CD14-positive monocyte (primary cell): ENCODE measurements at regions not wholly inside any gene's neighbourhood (a gene's known extent, or its start where the extent isn't known, plus 50 kb on each side); places are given as distances from the start of the nearest gene placed in this dataset.

ENCODE experiments used
- DNase-seq, 3 donors: peaks; one replicate each; pipeline ENCODE4 v3.0.0-alpha.2; 2011 to 2022
- H2AFZ ChIP-seq: 2 replicates; pipeline ENCODE4 v1.6.0; 2012; ENCODE audit warnings: mild to moderate bottlenecking, low read depth, low read length, inconsistent platforms; ENCODE audit not compliant: insufficient read depth, poor library complexity, severe bottlenecking
- H3K27ac ChIP-seq, 2 donors: 1 replicate in 1 of 2; 2 replicates in 1 of 2; pipeline ENCODE4 v1.5.1; 2012 to 2013; ENCODE audit warnings: low read length in 2 of 2, control low read depth in 1 of 2, inconsistent platforms in 1 of 2, low read depth in 1 of 2, mild to moderate bottlenecking in 1 of 2
- H3K27me3 ChIP-seq, 2 donors: one replicate each; pipeline versions ENCODE4 v1.6.0 to v1.6.1; 2011 to 2013; ENCODE audit warnings: low read length in 2 of 2; ENCODE audit not compliant: control insufficient read depth in 2 of 2, insufficient read depth in 2 of 2
- H3K36me3 ChIP-seq, 2 donors: replicated peaks in 1 of 2; 1 replicate in 1 of 2; 2 replicates in 1 of 2; pipeline versions ENCODE4 v1.5.1 to v1.6.1; 2012 to 2013; ENCODE audit warnings: low read length in 2 of 2, control low read depth in 1 of 2, inconsistent platforms in 1 of 2, mild to moderate bottlenecking in 1 of 2; ENCODE audit not compliant: insufficient read depth in 2 of 2, control insufficient read depth in 1 of 2
- H3K4me1 ChIP-seq, 2 donors: 1 replicate in 1 of 2; 2 replicates in 1 of 2; pipeline versions ENCODE4 v1.5.1 to v1.6.1; 2012 to 2013; ENCODE audit warnings: low read length in 2 of 2, control low read depth in 1 of 2, inconsistent platforms in 1 of 2, mild to moderate bottlenecking in 1 of 2, moderate library complexity in 1 of 2; ENCODE audit not compliant: insufficient read depth in 2 of 2, control insufficient read depth in 1 of 2
- H3K4me2 ChIP-seq: replicated peaks from 2 replicates; pipeline ENCODE3; 2012; ENCODE audit warnings: low read length, moderate library complexity, mild to moderate bottlenecking; ENCODE audit not compliant: poor library complexity, severe bottlenecking; ENCODE audit errors: extremely low read depth
- H3K4me3 ChIP-seq, 3 experiments: fragments of 200-600 bp in 1 of 3; sonication (generic) in 1 of 3; replicated peaks in 1 of 3; 1 replicate in 2 of 3; 2 replicates in 1 of 3; pipeline ENCODE4 v1.5.1; 2011 to 2013; ENCODE audit warnings: low read length in 3 of 3, mild to moderate bottlenecking in 3 of 3, control low read depth in 2 of 3, low read depth in 2 of 3, inconsistent platforms in 1 of 3, moderate library complexity in 1 of 3
- H3K79me2 ChIP-seq: 2 replicates; pipeline ENCODE4 v1.6.0; 2012; ENCODE audit warnings: mild to moderate bottlenecking, control low read depth, inconsistent platforms, low read length, moderate library complexity; ENCODE audit not compliant: insufficient read depth
- H3K9ac ChIP-seq: 2 replicates; pipeline ENCODE4 v1.6.0; 2017; ENCODE audit warnings: low read length, mild to moderate bottlenecking; ENCODE audit not compliant: insufficient read depth, poor library complexity, severe bottlenecking
- H3K9me3 ChIP-seq, 2 donors: replicated peaks in 1 of 2; 1 replicate in 1 of 2; 2 replicates in 1 of 2; pipeline versions ENCODE4 v1.5.1 to v1.6.1; 2012 to 2013; ENCODE audit warnings: low read length in 2 of 2, control low read depth in 1 of 2; ENCODE audit not compliant: control insufficient read depth in 1 of 2, insufficient read depth in 1 of 2
- H4K20me1 ChIP-seq: 2 replicates; pipeline ENCODE4 v1.6.0; 2012; ENCODE audit warnings: mild to moderate bottlenecking, low read length, control low read depth, moderate library complexity; ENCODE audit not compliant: insufficient read depth
- H3K27ac Mint-ChIP-seq, 7 donors: one replicate each; pipeline ENCODE4 v1.8.0; 2020; ENCODE audit warnings: mild to moderate bottlenecking in 7 of 7, mixed read lengths in 7 of 7, moderate library complexity in 6 of 7, inconsistent platforms in 2 of 7
- H3K27me3 Mint-ChIP-seq, 3 donors: one replicate each; pipeline ENCODE4 v1.8.0; 2021 to 2022; ENCODE audit warnings: low read depth in 3 of 3, mild to moderate bottlenecking in 3 of 3, mixed read lengths in 3 of 3, moderate library complexity in 3 of 3, inconsistent platforms in 1 of 3
- H3K36me3 Mint-ChIP-seq, 2 donors: one replicate each; pipeline ENCODE4 v1.8.0; 2020; ENCODE audit warnings: mixed read lengths in 2 of 2, inconsistent platforms in 1 of 2, mild to moderate bottlenecking in 1 of 2
- H3K4me1 Mint-ChIP-seq: one replicate; pipeline ENCODE4 v1.8.0; 2020; ENCODE audit warnings: mild to moderate bottlenecking, mixed read lengths
- H3K4me3 Mint-ChIP-seq, 2 donors: one replicate each; pipeline ENCODE4 v1.8.0; 2020; ENCODE audit warnings: mild to moderate bottlenecking in 2 of 2, mixed read lengths in 2 of 2, moderate library complexity in 1 of 2
- H3K9me3 Mint-ChIP-seq, 7 donors: one replicate each; pipeline ENCODE4 v1.8.0; 2020 to 2022; ENCODE audit warnings: mixed read lengths in 7 of 7, mild to moderate bottlenecking in 6 of 7, moderate library complexity in 6 of 7, inconsistent platforms in 2 of 7
- CTCF ChIP-seq: fragments of 200-600 bp; IDR thresholded peaks from one replicate; pipeline ENCODE4 v1.8.0; 2022; ENCODE audit warnings: antibody characterized with exemption, mild to moderate bottlenecking
- WGBS: methylation state at CpG from one replicate; pipeline ENCODE4 v1.1.5; 2013; ENCODE audit warnings: missing lambda C conversion rate; ENCODE audit not compliant: insufficient coverage; 5-methylcytosine and 5-hydroxymethylcytosine counted together
- intact Hi-C, 2 donors: fragments of 100-400 bp; cut with micrococcal nuclease; formaldehyde crosslinking; loops; one replicate each; pipeline versions ENCODE4 v1.15.0 to v1.15.1; 2023

GRCh38 chr9:113800276-113800675 lies 75.8 kb upstream of the ZNF618 start:
- H3K27ac Mint-ChIP-seq = no peak overlapping the region
- H3K36me3 Mint-ChIP-seq = no peaks in the 10 kb centered on the region
- DNase-seq = no peak
- intact Hi-C loops = loop anchor here in 1 of 2 donors (10.0 kb wide), 1 partner anchor 165 kb away; no protein-coding TSS in a partner anchor
- H3K27me3 Mint-ChIP-seq = peaks cover 0 to 10% (median 8%) of the 10 kb centered on the region in 3 donors
- TF ChIP-seq CTCF = no peak
- no peak overlapping the region for H3K4me3 Mint-ChIP-seq
- Histone ChIP-seq H3K9me3 (no peaks in the 10 kb centered on the region), H2AFZ (no peak overlapping the region), H3K9ac (no peak overlapping the region), H3K36me3 (no peaks in the 10 kb centered on the region), H3K79me2 (no peaks in the 10 kb centered on the region), H4K20me1 (no peaks in the 10 kb centered on the region), H3K4me2 (no peak overlapping the region), H3K27me3 (no peaks in the 10 kb centered on the region), H3K4me1 (no peaks in the 10 kb centered on the region), H3K27ac (no peak overlapping the region), H3K4me3 (no peak overlapping the region)
- no peaks in the 10 kb centered on the region for H3K9me3 Mint-ChIP-seq
- H3K4me1 Mint-ChIP-seq = peaks cover 9% of the 10 kb centered on the region
- WGBS = 88% methylated on average over 1 of the region's 2 CpGs

- Histone ChIP-seq H3K4me1 (peaks cover 3 to 12% of the 10 kb centered on the region in 2 donors), H3K36me3 (no peaks in the 10 kb centered on the region), H2AFZ (no peak overlapping the region), H3K79me2 (no peaks in the 10 kb centered on the region), H3K4me3 (no peak overlapping the region), H4K20me1 (no peaks in the 10 kb centered on the region), H3K9ac (no peak overlapping the region), H3K27me3 (no peaks in the 10 kb centered on the region), H3K27ac (no peak overlapping the region), H3K9me3 (no peaks in the 10 kb centered on the region), H3K4me2 (no peak overlapping the region)
- H3K4me3 Mint-ChIP-seq = no peak overlapping the region
- no peaks in the 10 kb centered on the region for H3K9me3 Mint-ChIP-seq
- intact Hi-C loops = loop anchor here in 1 of 2 donors (10.0 kb wide), 1 partner anchor 161 kb away; no protein-coding TSS in a partner anchor
- DNase-seq = no peak
- WGBS = 0% methylated on average over 3 of the region's 8 CpGs
- peaks cover 23% of the 10 kb centered on the region for H3K4me1 Mint-ChIP-seq
- TF ChIP-seq CTCF = no peak
- H3K27me3 Mint-ChIP-seq = peaks cover 0 to 3% (median 2%) of the 10 kb centered on the region in 3 donors
- no peak overlapping the region for H3K27ac Mint-ChIP-seq
- H3K36me3 Mint-ChIP-seq = no peaks in the 10 kb centered on the region
These were observed 72.1 kb upstream of the ZNF618 start for GRCh38 chr9:113803811-113804589.
